T-helper 1 cell (primary cell): ENCODE measurements at regions not wholly inside any gene's neighbourhood (a gene's known extent, or its start where the extent isn't known, plus 50 kb on each side); places are given as distances from the start of the nearest gene placed in this dataset.
"Not testable (repeated sequence)": the region's sequence is repeated elsewhere in the genome, so short reads cannot be mapped to it uniquely, and the experiment has no call there.

Source experiments
- DNase-seq, 5 donors: peaks; one replicate each; pipeline ENCODE4 v3.0.0-alpha.2; 2012 to 2020

GRCh38 chr1:102174259-102174863 is 177.6 kb upstream of the OLFM3 start:
- peak in 1 of 5 donors; percentile 2 for DNase-seq

DNA sequence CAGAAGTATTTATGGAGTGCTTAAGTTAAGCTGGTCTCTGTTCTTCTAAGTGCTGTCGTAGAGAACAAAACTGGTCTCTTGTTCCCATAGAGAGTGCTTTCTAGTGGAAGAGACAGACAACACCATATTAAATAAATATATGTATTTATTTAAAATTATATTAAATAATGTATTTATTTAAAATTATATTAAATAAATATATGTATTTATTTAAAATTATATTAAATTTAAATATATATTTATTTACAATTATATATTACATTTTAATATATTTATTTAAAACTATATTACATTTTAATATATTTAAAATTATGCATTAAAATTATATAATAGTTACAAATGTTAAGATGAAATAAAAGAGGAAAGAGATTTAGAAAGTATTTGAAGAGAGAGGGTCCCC is 175.5 kb upstream of the OLFM3 start:
- DNase-seq: no peak

- DNase-seq: no peak
These were observed 167.1 kb upstream of the OLFM3 start for GRCh38 chr1:102163799-102164198.

DNA sequence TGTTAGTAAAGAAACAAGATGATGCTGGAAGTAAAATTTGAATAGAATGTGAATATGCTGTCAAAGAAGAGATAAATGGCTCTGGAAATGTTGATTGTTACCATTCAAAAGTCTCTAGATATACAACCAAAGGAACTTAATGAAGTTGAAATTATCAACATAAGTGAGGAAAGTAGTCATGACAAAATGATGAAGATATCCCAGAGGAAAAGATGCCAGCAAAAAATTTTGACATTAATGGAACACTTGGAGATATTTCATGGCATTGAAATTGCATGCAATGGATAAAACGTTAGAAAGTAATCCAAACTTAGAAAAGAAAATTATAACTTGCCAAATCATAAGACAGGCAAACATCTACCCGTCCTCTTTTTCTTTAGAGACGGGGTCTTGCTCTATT is 154.5 kb upstream of the OLFM3 start:
- no peak for DNase-seq

- DNase-seq: no peak
These were observed 124.2 kb upstream of the OLFM3 start for GRCh38 chr1:102120910-102121309.

DNA sequence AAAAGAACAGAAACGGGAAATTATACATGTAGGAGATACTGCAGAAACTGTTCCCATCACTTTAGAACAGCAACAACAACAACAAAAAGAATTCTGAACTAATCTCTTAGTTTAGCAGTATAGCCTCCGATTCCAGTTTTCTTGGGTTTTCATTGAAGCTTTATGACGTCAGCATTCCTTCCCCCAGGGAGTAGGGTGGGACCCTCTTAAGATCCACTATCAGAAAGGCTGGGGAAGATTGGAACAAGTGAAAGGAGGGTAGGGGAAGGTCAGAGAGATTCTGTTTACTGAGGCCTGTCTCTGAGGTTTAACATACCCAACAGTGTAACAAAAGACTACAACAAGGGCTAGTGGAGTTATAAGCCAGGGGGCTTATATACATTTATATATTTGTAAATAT is 121.4 kb upstream of the OLFM3 start:
- DNase-seq: no peak

GRCh38 chr1:102110586-102110985 is 113.9 kb upstream of the OLFM3 start:
- DNase-seq: no peak

- not testable (repeated sequence) for DNase-seq
These were observed 112.8 kb upstream of the OLFM3 start for GRCh38 chr1:102109493-102109892.

DNA sequence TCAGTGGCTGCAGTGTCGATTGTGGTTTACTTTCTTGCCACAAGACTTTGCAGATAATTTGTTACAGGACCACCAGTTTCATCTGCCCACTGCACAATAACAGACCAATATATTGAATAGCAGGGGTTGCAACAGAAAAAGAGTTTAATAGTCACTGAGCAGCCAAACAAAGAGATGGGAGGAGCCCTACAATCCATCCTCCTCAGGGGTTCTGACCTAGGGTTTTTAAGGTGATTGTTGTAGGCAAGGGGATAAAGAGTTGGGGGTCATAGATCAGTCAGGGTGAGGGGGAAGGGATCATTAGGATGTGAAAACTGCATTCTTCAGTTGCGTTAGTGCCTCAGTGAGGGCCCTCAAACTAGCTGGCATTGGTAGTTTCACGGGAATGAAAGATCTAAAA is 110.7 kb upstream of the OLFM3 start:
- DNase-seq: no peak

DNA sequence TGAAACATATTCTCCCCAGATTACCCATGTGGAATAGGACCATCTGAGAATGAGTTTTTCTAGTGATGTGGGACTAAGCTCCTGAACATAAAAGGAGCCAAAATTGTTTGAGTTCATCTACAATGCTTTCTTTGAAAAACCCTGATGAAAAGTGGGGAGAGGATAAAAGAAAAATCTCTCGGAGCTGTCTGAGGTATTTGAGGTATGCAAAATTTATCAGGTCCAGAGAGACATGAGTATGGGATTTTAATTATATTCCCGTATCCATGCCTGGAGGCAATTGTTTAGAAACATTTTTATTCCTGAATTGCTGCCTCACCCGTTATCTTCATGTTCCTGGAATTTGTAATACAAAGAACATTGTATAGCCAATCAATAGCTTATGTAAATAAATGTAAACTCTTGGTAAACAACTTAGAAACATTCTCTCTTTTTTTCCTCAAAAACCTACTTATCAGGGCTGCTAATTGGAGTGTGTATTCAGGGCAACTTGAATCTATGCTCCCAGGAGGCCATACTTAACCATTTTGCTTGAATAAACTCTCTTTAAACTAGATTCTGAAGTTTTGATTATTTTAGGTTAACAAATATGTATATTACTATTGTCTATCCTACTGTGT is 109.3 kb upstream of the OLFM3 start:
- no peak for DNase-seq

- DNase-seq: no peak
These were observed 106.9 kb upstream of the OLFM3 start for GRCh38 chr1:102103646-102104045.

DNA sequence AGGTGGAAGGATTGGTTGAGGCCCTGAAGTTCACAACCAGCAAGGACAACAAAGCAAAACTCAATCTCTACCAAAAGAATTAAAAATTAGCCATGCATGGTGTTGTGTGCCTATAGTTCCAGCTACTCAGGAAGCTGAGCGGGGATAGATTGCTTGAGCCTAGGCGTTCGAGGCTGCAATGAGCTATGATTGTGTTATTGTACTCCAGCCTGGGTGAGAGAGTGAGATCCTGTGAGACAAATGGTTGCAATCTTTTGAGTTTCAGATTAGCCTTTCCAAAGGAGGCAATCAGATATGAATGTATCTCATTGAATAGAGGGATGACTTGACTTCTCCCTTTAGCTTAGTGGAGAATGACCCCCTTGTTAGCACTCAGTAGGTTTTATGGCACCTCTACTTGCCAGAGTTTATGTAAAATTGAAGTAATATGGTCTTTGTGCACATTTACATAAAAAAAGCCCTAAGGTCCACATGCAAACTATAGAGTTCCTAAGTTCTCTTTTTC is 105.6 kb upstream of the OLFM3 start:
- DNase-seq: no peak

DNA sequence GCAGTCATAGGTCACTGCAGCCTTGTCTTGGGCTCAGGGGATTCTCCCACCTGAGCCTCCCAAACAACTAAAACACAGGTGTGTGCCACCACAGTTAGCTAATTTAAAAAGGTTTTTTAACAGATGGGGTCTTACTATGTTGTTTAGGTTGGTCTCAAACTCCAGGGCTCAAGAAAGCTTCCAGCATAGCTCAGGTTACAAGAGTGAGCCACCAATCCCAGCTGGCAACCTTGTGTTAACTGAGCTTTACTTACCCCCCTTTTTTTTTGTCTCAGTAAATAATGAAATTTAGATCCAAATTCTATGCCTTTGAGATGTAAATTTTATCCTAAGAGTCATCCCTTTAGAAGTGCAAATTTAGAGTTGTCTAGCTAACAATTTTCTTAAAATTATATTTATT is 103.9 kb upstream of the OLFM3 start:
- DNase-seq: no peak

GRCh38 chr1:102099916-102100315 is 103.2 kb upstream of the OLFM3 start:
- DNase-seq: no peak

- no peak for DNase-seq
These were observed 101.8 kb upstream of the OLFM3 start for GRCh38 chr1:102098536-102098935.

- no peak for DNase-seq
These were observed 101.4 kb upstream of the OLFM3 start for GRCh38 chr1:102098081-102098480.

DNA sequence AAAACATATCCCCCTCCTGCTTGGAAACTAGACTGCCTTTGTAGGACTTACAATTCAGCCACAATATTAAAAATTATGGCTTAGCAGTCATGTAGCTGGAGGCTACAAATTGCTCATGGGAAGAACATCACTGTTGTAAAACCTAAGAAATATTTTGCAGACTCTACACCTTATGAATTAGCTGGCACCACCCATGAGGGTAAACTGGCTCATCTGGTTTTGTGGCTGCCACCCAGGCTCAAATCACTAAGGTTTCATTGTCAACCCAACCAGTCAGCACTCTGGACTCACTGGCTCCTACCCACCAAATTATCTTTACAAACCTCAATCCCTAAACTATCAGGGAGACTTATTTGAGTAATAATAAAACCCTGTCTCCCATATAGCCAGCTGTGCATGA is 100.7 kb upstream of the OLFM3 start:
- no peak for DNase-seq

GRCh38 chr1:102096162-102096561 is 99.4 kb upstream of the OLFM3 start:
- no peak for DNase-seq

GRCh38 chr1:102089791-102090190 is 93.1 kb upstream of the OLFM3 start:
- no peak for DNase-seq

DNA sequence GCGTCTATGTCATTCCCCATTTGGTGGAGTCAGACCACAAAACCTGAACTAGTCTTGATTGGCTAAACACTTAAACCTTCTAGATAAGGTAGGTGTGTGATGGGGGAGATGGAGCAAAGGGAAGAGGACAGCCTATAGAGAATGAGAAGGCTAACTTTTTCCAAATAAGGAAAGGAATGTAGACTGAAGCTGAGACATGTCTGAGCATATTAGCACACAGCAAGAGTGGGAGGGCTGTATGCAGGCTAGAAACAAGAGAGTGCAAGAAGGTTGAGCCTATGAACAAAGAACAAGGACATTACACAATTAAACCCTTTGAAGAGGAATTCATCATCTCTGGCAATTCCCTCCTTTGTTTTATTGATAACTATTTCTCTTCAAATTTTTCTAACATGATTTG is 89.2 kb upstream of the OLFM3 start:
- no peak for DNase-seq

GRCh38 chr1:102084771-102085535 is 88.2 kb upstream of the OLFM3 start:
- no peak for DNase-seq

GRCh38 chr1:102083192-102083591 is 86.5 kb upstream of the OLFM3 start:
- no peak for DNase-seq

GRCh38 chr1:102074874-102075273 is 78.1 kb upstream of the OLFM3 start:
- DNase-seq: no peak

DNA sequence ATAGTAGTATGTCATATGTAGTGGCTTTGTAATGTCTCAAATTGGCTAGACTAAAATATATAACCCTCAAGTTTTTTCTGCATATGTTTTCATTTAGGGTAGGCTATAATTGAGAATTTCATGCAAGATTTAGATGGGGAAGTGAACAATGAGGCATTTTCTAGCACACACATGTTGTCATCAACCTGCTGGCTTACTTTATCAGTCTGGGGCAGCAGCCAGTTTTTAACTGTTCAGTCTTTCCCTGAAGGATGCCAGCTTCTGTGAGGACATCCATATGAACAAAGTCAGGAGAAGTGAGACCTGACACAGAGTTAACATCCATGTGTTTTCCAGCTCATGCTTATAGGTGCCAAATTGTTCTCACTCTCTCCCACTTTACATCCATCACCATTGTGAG is 74.7 kb upstream of the OLFM3 start:
- no peak for DNase-seq
